Karpas-422 (cell line): ENCODE measurements at regions not wholly inside any gene's neighbourhood (a gene's known extent, or its start where the extent isn't known, plus 50 kb on each side); places are given as distances from the start of the nearest gene placed in this dataset.

Source experiments
- DNase-seq: peaks from one replicate; pipeline ENCODE4 v3.0.0-alpha.2; 2015
- H2AFZ ChIP-seq: fragments of 200-600 bp; sonication (generic); 2 replicates; pipeline ENCODE4 v1.6.1; 2014; ENCODE audit warnings: antibody characterized with exemption, low read length, mixed read lengths
- H3K27ac ChIP-seq: fragments of 200-600 bp; sonication (generic); 2 replicates; pipeline ENCODE4 v1.5.1; 2014; ENCODE audit warnings: mild to moderate bottlenecking, low read length, moderate library complexity
- H3K27me3 ChIP-seq: fragments of 200-600 bp; sonication (generic); 2 replicates; pipeline ENCODE4 v1.6.1; 2014; ENCODE audit warnings: low read length, mixed read lengths
- H3K36me3 ChIP-seq: fragments of 200-600 bp; sonication (generic); 2 replicates; pipeline ENCODE4 v1.6.1; 2014; ENCODE audit warnings: low read length, mixed read lengths; ENCODE audit not compliant: insufficient read depth
- H3K4me1 ChIP-seq: fragments of 200-600 bp; sonication (generic); 2 replicates; pipeline ENCODE4 v1.6.1; 2014; ENCODE audit warnings: mild to moderate bottlenecking, low read length, mixed read lengths
- H3K4me2 ChIP-seq: fragments of 200-600 bp; sonication (generic); 2 replicates; pipeline ENCODE4 v1.6.1; 2014; ENCODE audit warnings: low read length, low read depth, mild to moderate bottlenecking; ENCODE audit not compliant: poor library complexity, severe bottlenecking
- H3K4me3 ChIP-seq: fragments of 200-600 bp; sonication (generic); 2 replicates; pipeline ENCODE4 v1.5.1; 2014; ENCODE audit warnings: mild to moderate bottlenecking, antibody characterized with exemption, low read length, mixed read lengths
- H3K79me2 ChIP-seq: fragments of 200-600 bp; sonication (generic); 2 replicates; pipeline ENCODE4 v1.6.1; 2014; ENCODE audit warnings: mild to moderate bottlenecking, low read length, mixed read lengths
- H3K9ac ChIP-seq: fragments of 200-600 bp; sonication (generic); 2 replicates; pipeline ENCODE4 v1.6.0; 2014; ENCODE audit warnings: low read length
- H3K9me2 ChIP-seq: fragments of 200-600 bp; sonication (generic), shearing (Covaris generic); replicated peaks from 2 replicates; pipeline ENCODE4 v1.6.0; 2014; ENCODE audit warnings: mild to moderate bottlenecking, low read length, moderate library complexity; ENCODE audit not compliant: insufficient read depth
- H3K9me3 ChIP-seq: fragments of 300-700, 200-600 bp; sonication (generic); 2 replicates; pipeline ENCODE4 v1.6.1; 2014; ENCODE audit warnings: low read length, mixed read lengths
- H4K20me1 ChIP-seq: fragments of 200-600 bp; sonication (generic); 2 replicates; pipeline ENCODE4 v1.6.1; 2014; ENCODE audit warnings: mild to moderate bottlenecking, antibody characterized with exemption, low read length, low read depth; ENCODE audit not compliant: insufficient read depth

- Histone ChIP-seq H3K9me3 (peaks cover 6% of the 10 kb centered on the region; the same call in 1 of the 2 replicates), H3K9me2 (no peaks in the 10 kb centered on the region), H3K79me2 (no peaks in the 10 kb centered on the region), H3K4me2 (no peak overlapping the region), H3K4me3 (no peak overlapping the region), H3K27ac (no peak overlapping the region), H4K20me1 (no peaks in the 10 kb centered on the region), H3K36me3 (no peaks in the 10 kb centered on the region), H2AFZ (no peak overlapping the region), H3K9ac (no peak overlapping the region), H3K4me1 (no peaks in the 10 kb centered on the region), H3K27me3 (no peaks in the 10 kb centered on the region)
- no peak for DNase-seq
Observed at GRCh38 chr5:92484484-92484883, 1096.5 kb downstream of the NR2F1-AS1 start.

GRCh38 chr5:92472981-92473566 lies 1090.0 kb upstream of the ARRDC3 start:
- no peak overlapping the region for H3K4me2 ChIP-seq
- H3K4me1 ChIP-seq, result no peaks in the 10 kb centered on the region
- no peaks in the 10 kb centered on the region for H3K36me3 ChIP-seq
- peaks cover 9% of the 10 kb centered on the region for H3K9me3 ChIP-seq
- no peaks in the 10 kb centered on the region for H3K27me3 ChIP-seq
- H3K4me3 ChIP-seq, result no peak overlapping the region
- H3K27ac ChIP-seq, result no peak overlapping the region
- H3K9ac ChIP-seq, result no peak overlapping the region
- no peak for DNase-seq
- no peaks in the 10 kb centered on the region for H3K79me2 ChIP-seq
- no peaks in the 10 kb centered on the region for H3K9me2 ChIP-seq
- no peaks in the 10 kb centered on the region for H4K20me1 ChIP-seq
- no peak overlapping the region for H2AFZ ChIP-seq

- Histone ChIP-seq H3K36me3 (no peaks in the 10 kb centered on the region), H3K79me2 (no peaks in the 10 kb centered on the region), H3K4me3 (no peak overlapping the region), H2AFZ (no peak overlapping the region), H3K9me3 (peaks cover 5% of the 10 kb centered on the region), H3K9ac (no peak overlapping the region), H4K20me1 (no peaks in the 10 kb centered on the region), H3K4me2 (no peak overlapping the region), H3K27ac (no peak overlapping the region), H3K27me3 (no peaks in the 10 kb centered on the region), H3K9me2 (no peaks in the 10 kb centered on the region), H3K4me1 (no peaks in the 10 kb centered on the region)
- DNase-seq, result no peak
Observed at GRCh38 chr5:92471861-92472260, 1088.7 kb upstream of the ARRDC3 start.

GRCh38 chr5:92470770-92471169 lies 1087.7 kb upstream of the ARRDC3 start:
- Histone ChIP-seq H2AFZ (no peak overlapping the region), H3K4me1 (no peaks in the 10 kb centered on the region), H3K9ac (no peak overlapping the region), H3K4me3 (no peak overlapping the region), H3K9me3 (peaks cover 7% of the 10 kb centered on the region), H3K36me3 (no peaks in the 10 kb centered on the region), H3K79me2 (no peaks in the 10 kb centered on the region), H4K20me1 (no peaks in the 10 kb centered on the region), H3K9me2 (no peaks in the 10 kb centered on the region), H3K27ac (no peak overlapping the region), H3K4me2 (no peak overlapping the region), H3K27me3 (no peaks in the 10 kb centered on the region)
- no peak for DNase-seq

- no peak overlapping the region for H3K27ac ChIP-seq
- no peak overlapping the region for H3K4me2 ChIP-seq
- H2AFZ ChIP-seq, result no peak overlapping the region
- H3K9me3 ChIP-seq, result peaks cover 9% of the 10 kb centered on the region; the same call in 1 of the 2 replicates
- H3K4me1 ChIP-seq, result no peaks in the 10 kb centered on the region
- no peak overlapping the region for H3K9ac ChIP-seq
- H3K4me3 ChIP-seq, result no peak overlapping the region
- no peaks in the 10 kb centered on the region for H3K36me3 ChIP-seq
- H3K9me2 ChIP-seq, result no peaks in the 10 kb centered on the region
- no peaks in the 10 kb centered on the region for H3K27me3 ChIP-seq
- H3K79me2 ChIP-seq, result no peaks in the 10 kb centered on the region
- no peak for DNase-seq
- H4K20me1 ChIP-seq, result no peaks in the 10 kb centered on the region
Observed at GRCh38 chr5:92468295-92468694, 1085.2 kb upstream of the ARRDC3 start.

GRCh38 chr5:92467695-92468094 lies 1084.6 kb upstream of the ARRDC3 start:
- Histone ChIP-seq H4K20me1 (no peaks in the 10 kb centered on the region), H3K27ac (no peak overlapping the region), H3K36me3 (no peaks in the 10 kb centered on the region), H3K4me1 (no peaks in the 10 kb centered on the region), H3K4me3 (no peak overlapping the region), H3K4me2 (no peak overlapping the region), H3K9ac (no peak overlapping the region), H3K9me2 (no peaks in the 10 kb centered on the region), H3K79me2 (no peaks in the 10 kb centered on the region), H3K9me3 (peaks cover 9% of the 10 kb centered on the region; the same call in 1 of the 2 replicates), H2AFZ (no peak overlapping the region), H3K27me3 (no peaks in the 10 kb centered on the region)
- no peak for DNase-seq

GRCh38 chr5:92460505-92460904 lies 1077.4 kb upstream of the ARRDC3 start:
- no peaks in the 10 kb centered on the region for H3K36me3 ChIP-seq
- H4K20me1 ChIP-seq, result no peaks in the 10 kb centered on the region
- no peaks in the 10 kb centered on the region for H3K27me3 ChIP-seq
- peaks cover 13% of the 10 kb centered on the region for H3K9me3 ChIP-seq
- H3K4me3 ChIP-seq, result no peak overlapping the region
- H3K27ac ChIP-seq, result no peak overlapping the region
- H3K9me2 ChIP-seq, result no peaks in the 10 kb centered on the region
- H3K79me2 ChIP-seq, result no peaks in the 10 kb centered on the region
- H3K4me1 ChIP-seq, result no peaks in the 10 kb centered on the region
- H3K9ac ChIP-seq, result no peak overlapping the region
- H3K4me2 ChIP-seq, result no peak overlapping the region
- DNase-seq, result no peak
- H2AFZ ChIP-seq, result no peak overlapping the region

- no peak for DNase-seq
- H3K9ac ChIP-seq, result no peak overlapping the region
- no peak overlapping the region for H3K27ac ChIP-seq
- H3K9me2 ChIP-seq, result no peaks in the 10 kb centered on the region
- no peak overlapping the region for H2AFZ ChIP-seq
- H3K4me2 ChIP-seq, result no peak overlapping the region
- no peaks in the 10 kb centered on the region for H3K27me3 ChIP-seq
- H3K36me3 ChIP-seq, result no peaks in the 10 kb centered on the region
- peaks cover 11% of the 10 kb centered on the region for H3K9me3 ChIP-seq
- no peaks in the 10 kb centered on the region for H3K79me2 ChIP-seq
- no peaks in the 10 kb centered on the region for H3K4me1 ChIP-seq
- no peaks in the 10 kb centered on the region for H4K20me1 ChIP-seq
- H3K4me3 ChIP-seq, result no peak overlapping the region
Observed at GRCh38 chr5:92459654-92460053, 1076.5 kb upstream of the ARRDC3 start.

- Histone ChIP-seq H3K4me1 (no peaks in the 10 kb centered on the region), H3K79me2 (no peaks in the 10 kb centered on the region), H3K27me3 (no peaks in the 10 kb centered on the region), H2AFZ (no peak overlapping the region), H3K4me3 (no peak overlapping the region), H3K9me2 (no peaks in the 10 kb centered on the region), H3K4me2 (no peak overlapping the region), H3K36me3 (no peaks in the 10 kb centered on the region), H4K20me1 (no peaks in the 10 kb centered on the region), H3K27ac (no peak overlapping the region), H3K9me3 (peaks cover 16% of the 10 kb centered on the region), H3K9ac (no peak overlapping the region)
- no peak for DNase-seq
Observed at GRCh38 chr5:92455011-92455410, 1071.9 kb upstream of the ARRDC3 start.
